HEK293 (cell line): ENCODE measurements at regions not wholly inside any gene's neighbourhood (a gene's known extent, or its start where the extent isn't known, plus 50 kb on each side); places are given as distances from the start of the nearest gene placed in this dataset.

Experiments
- CTCF ChIA-PET: fragments of 350-600 bp; formaldehyde crosslinking; extraction: SDS; loops from one replicate; lab custom pipeline; 2021; ENCODE audit warnings: antibody characterized with exemption; lab: Yijun Ruan, JAX
- POLR2A ChIA-PET: fragments of 300-600 bp; formaldehyde crosslinking; extraction: SDS; loops from one replicate; lab custom pipeline; 2020; ENCODE audit warnings: antibody characterized with exemption, inconsistent platforms; lab: Yijun Ruan, JAX
- H3K27ac ChIP-seq: fragments of 200-500 bp; sonication (Bioruptor generic); 2 replicates; pipeline ENCODE4 v1.5.1; 2014; ENCODE audit warnings: low read depth, low read length, control low read depth, inconsistent platforms; ENCODE audit errors: extremely low read depth
- H3K36me3 ChIP-seq, 2 experiments: fragments of 200-500 bp in 1 of 2; sonication (Bioruptor generic) in 1 of 2; 1 replicate in 1 of 2; 2 replicates in 1 of 2; pipeline ENCODE4 v1.5.1; 2014 to 2017; ENCODE audit warnings: inconsistent platforms in 2 of 2, low read length in 2 of 2; ENCODE audit not compliant: control insufficient read depth in 2 of 2, insufficient read depth in 1 of 2
- H3K4me1 ChIP-seq: fragments of 200-500 bp; sonication (Bioruptor generic); 2 replicates; pipeline ENCODE4 v1.5.1; 2014; ENCODE audit warnings: mild to moderate bottlenecking, low read length, inconsistent platforms; ENCODE audit not compliant: control insufficient read depth, insufficient read depth
- H3K4me3 ChIP-seq: 2 replicates; pipeline ENCODE4 v1.5.1; 2011; ENCODE audit warnings: low read depth, mild to moderate bottlenecking, control low read depth, low read length, moderate library complexity
- H3K9me3 ChIP-seq: fragments of 200-500 bp; sonication (Bioruptor generic); 2 replicates; pipeline ENCODE4 v1.5.1; 2014; ENCODE audit warnings: low read depth, low read length, inconsistent platforms; ENCODE audit not compliant: control insufficient read depth, insufficient read depth
- GLIS2 ChIP-seq: fragments of 450-650 bp; formaldehyde crosslinking; IDR thresholded peaks from 2 replicates; pipeline ENCODE4 v1.5.1; 2016; ENCODE audit warnings: missing biosample characterization, missing genetic modification characterization
- HOXC10 ChIP-seq: sonication (generic); formaldehyde crosslinking; IDR thresholded peaks from 2 replicates; pipeline ENCODE4 v1.8.1; 2023; ENCODE audit warnings: mild to moderate bottlenecking, missing genetic modification reagents
- KLF8 ChIP-seq: fragments of 450-650 bp; formaldehyde crosslinking; IDR thresholded peaks from 2 replicates; pipeline ENCODE4 v1.5.1; 2016; ENCODE audit warnings: missing biosample characterization, missing genetic modification characterization
- MZF1 ChIP-seq: fragments of 450-650 bp; formaldehyde crosslinking; IDR thresholded peaks from 2 replicates; pipeline ENCODE4 v1.5.1; 2017; ENCODE audit warnings: missing biosample characterization, missing genetic modification characterization, borderline replicate concordance
- RBAK ChIP-seq: fragments of 450-650 bp; formaldehyde crosslinking; IDR thresholded peaks from 2 replicates; pipeline ENCODE4 v1.5.1; 2016; ENCODE audit warnings: missing biosample characterization, missing genetic modification characterization
- SP2 ChIP-seq: fragments of 450-650 bp; formaldehyde crosslinking; IDR thresholded peaks from 2 replicates; pipeline ENCODE4 v1.5.1; 2016; ENCODE audit warnings: missing biosample characterization, missing genetic modification characterization
- SP7 ChIP-seq: fragments of 450-650 bp; formaldehyde crosslinking; IDR thresholded peaks from 2 replicates; pipeline ENCODE4 v1.5.1; 2016; ENCODE audit warnings: missing biosample characterization, missing genetic modification characterization
- YY1 ChIP-seq: fragments of 450-650 bp; formaldehyde crosslinking; IDR thresholded peaks from 2 replicates; pipeline ENCODE4 v1.5.1; 2018; ENCODE audit warnings: missing biosample characterization, missing genetic modification characterization
- YY2 ChIP-seq: fragments of 450-650 bp; formaldehyde crosslinking; IDR thresholded peaks from 2 replicates; pipeline ENCODE4 v1.5.1; 2016; ENCODE audit warnings: missing biosample characterization, missing genetic modification characterization
- ZIC2 ChIP-seq: fragments of 450-650 bp; formaldehyde crosslinking; IDR thresholded peaks from 2 replicates; pipeline ENCODE4 v1.5.1; 2016; ENCODE audit warnings: missing biosample characterization, missing genetic modification characterization
- ZNF114 ChIP-seq: fragments of 450-650 bp; formaldehyde crosslinking; IDR thresholded peaks from 2 replicates; pipeline ENCODE4 v1.5.0; 2017; ENCODE audit warnings: missing biosample characterization, missing genetic modification characterization
- ZNF174 ChIP-seq: fragments of 450-650 bp; formaldehyde crosslinking; IDR thresholded peaks from 2 replicates; pipeline ENCODE4 v1.5.0; 2017; ENCODE audit warnings: missing biosample characterization, mild to moderate bottlenecking, missing genetic modification characterization
- ZNF211 ChIP-seq: fragments of 450-650 bp; formaldehyde crosslinking; IDR thresholded peaks from 2 replicates; pipeline ENCODE4 v1.5.1; 2016; ENCODE audit warnings: low read depth, missing biosample characterization, missing genetic modification characterization
- ZNF221 ChIP-seq: fragments of 450-650 bp; formaldehyde crosslinking; IDR thresholded peaks from 2 replicates; pipeline ENCODE4 v1.5.1; 2017; ENCODE audit warnings: missing biosample characterization, missing genetic modification characterization, borderline replicate concordance
- ZNF341 ChIP-seq: fragments of 450-650 bp; formaldehyde crosslinking; IDR thresholded peaks from 2 replicates; pipeline ENCODE4; 2016; ENCODE audit warnings: low read depth, missing biosample characterization, missing genetic modification characterization
- ZNF433 ChIP-seq: fragments of 450-650 bp; formaldehyde crosslinking; IDR thresholded peaks from 2 replicates; pipeline ENCODE4 v1.5.1; 2016; ENCODE audit warnings: missing biosample characterization, missing genetic modification characterization, low read depth
- ZNF48 ChIP-seq: fragments of 450-650 bp; formaldehyde crosslinking; IDR thresholded peaks from 2 replicates; pipeline ENCODE4 v1.5.1; 2016; ENCODE audit warnings: missing biosample characterization, missing genetic modification characterization
- ZNF514 ChIP-seq: fragments of 450-650 bp; formaldehyde crosslinking; IDR thresholded peaks from 2 replicates; pipeline ENCODE4 v1.5.1; 2016; ENCODE audit warnings: missing biosample characterization, missing genetic modification characterization
- ZNF561 ChIP-seq: fragments of 450-650 bp; IDR thresholded peaks from 2 replicates; pipeline ENCODE4 v1.5.1; 2018; ENCODE audit warnings: missing biosample characterization, missing genetic modification characterization, borderline replicate concordance
- ZNF600 ChIP-seq: fragments of 450-650 bp; formaldehyde crosslinking; IDR thresholded peaks from 2 replicates; pipeline ENCODE4 v1.5.1; 2016; ENCODE audit warnings: missing biosample characterization, missing genetic modification characterization
- ZNF610 ChIP-seq: fragments of 450-650 bp; formaldehyde crosslinking; IDR thresholded peaks from 2 replicates; pipeline ENCODE4 v1.5.1; 2016; ENCODE audit warnings: missing biosample characterization, missing genetic modification characterization, borderline replicate concordance
- ZNF670 ChIP-seq: fragments of 450-650 bp; formaldehyde crosslinking; IDR thresholded peaks from 2 replicates; pipeline ENCODE4 v1.5.1; 2016; ENCODE audit warnings: missing biosample characterization, missing genetic modification characterization, low read depth
- ZNF704 ChIP-seq: fragments of 450-650 bp; formaldehyde crosslinking; IDR thresholded peaks from 2 replicates; pipeline ENCODE4 v1.5.1; 2016; ENCODE audit warnings: missing biosample characterization, missing genetic modification characterization
- ZNF785 ChIP-seq: fragments of 450-650 bp; formaldehyde crosslinking; IDR thresholded peaks from 2 replicates; pipeline ENCODE4 v1.5.1; 2016; ENCODE audit warnings: missing biosample characterization, missing genetic modification characterization
- TF ChIP-seq, protein P1 (sequence below): sonication (generic); formaldehyde crosslinking; IDR thresholded peaks from 2 replicates; pipeline ENCODE4 v1.8.1; 2022; ENCODE audit warnings: mild to moderate bottlenecking, moderate library complexity, missing genetic modification reagents

- ChIA-PET CTCF (interaction anchor here (0.6 kb wide), 1 partner anchor 36 kb away, joined by 3 read pairs; no protein-coding TSS in a partner anchor), POLR2A (interaction anchor here (0.6 kb wide), 1 partner anchor 1799 kb away, joined by 4 read pairs; no protein-coding TSS in a partner anchor)
Observed at GRCh38 chr7:12882710-12883109, 195.3 kb downstream of the ARL4A start.

DNA sequence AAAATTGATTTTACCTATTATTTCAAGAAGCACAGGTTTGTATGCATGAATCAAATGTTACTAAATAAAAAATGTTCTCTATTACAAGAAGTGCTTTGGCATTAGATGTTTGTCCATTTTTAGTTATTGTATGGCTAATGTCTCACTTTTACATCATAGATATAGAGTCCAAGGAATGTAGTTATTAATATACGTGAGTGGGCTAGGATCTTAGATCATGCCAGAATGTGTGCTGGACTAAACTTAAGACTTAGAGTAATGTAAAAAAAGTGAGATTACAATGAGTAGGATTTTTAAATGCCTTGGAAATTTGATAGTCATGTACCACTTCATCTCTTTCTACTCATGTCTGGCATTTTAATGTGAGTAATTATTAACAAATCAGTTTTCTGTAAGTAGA lies 196.6 kb downstream of the ARL4A start:
- ChIA-PET POLR2A (no interaction called here), CTCF (no interaction called here)
- no peak overlapping the region for H3K4me3 ChIP-seq
- no peaks in the 10 kb centered on the region for H3K36me3 ChIP-seq
- H3K9me3 ChIP-seq = no peaks in the 10 kb centered on the region
- H3K4me1 ChIP-seq = no peaks in the 10 kb centered on the region
- no peak overlapping the region for H3K27ac ChIP-seq
- no peak for TF ChIP-seq MZF1 (tag by site-specific recombination)
- no peak for TF ChIP-seq ZNF174
- no peak for TF ChIP-seq ZNF114 (tag by site-specific recombination)
- TF ChIP-seq ZNF785 (tag by site-specific recombination) = no peak
- no peak for TF ChIP-seq ZNF704
- TF ChIP-seq ZNF48 (tag by site-specific recombination) = no peak
- TF ChIP-seq SP7 = no peak

More at GRCh38 chr7:12882710-12883109, 195.3 kb downstream of the ARL4A start:
- H3K27ac ChIP-seq = no peak overlapping the region
- TF ChIP-seq HOXC10 (CRISPR knock-in tag) (no peak), YY1 (tag by site-specific recombination) (no peak), SP2 (no peak), ZNF561 (tag by site-specific recombination) (no peak), ZNF221 (tag by site-specific recombination) (no peak), ZNF341 (no peak), ZNF610 (no peak), YY2 (no peak), ZNF211 (tag by site-specific recombination) (no peak), ZNF600 (tag by site-specific recombination) (no peak), ZIC2 (no peak), ZNF670 (tag by site-specific recombination) (no peak), ZNF514 (tag by site-specific recombination) (no peak), ZNF433 (tag by site-specific recombination) (no peak), KLF8 (tag by site-specific recombination) (no peak), RBAK (tag by site-specific recombination) (no peak), GLIS2 (no peak)
- TF ChIP-seq, protein P1, sequence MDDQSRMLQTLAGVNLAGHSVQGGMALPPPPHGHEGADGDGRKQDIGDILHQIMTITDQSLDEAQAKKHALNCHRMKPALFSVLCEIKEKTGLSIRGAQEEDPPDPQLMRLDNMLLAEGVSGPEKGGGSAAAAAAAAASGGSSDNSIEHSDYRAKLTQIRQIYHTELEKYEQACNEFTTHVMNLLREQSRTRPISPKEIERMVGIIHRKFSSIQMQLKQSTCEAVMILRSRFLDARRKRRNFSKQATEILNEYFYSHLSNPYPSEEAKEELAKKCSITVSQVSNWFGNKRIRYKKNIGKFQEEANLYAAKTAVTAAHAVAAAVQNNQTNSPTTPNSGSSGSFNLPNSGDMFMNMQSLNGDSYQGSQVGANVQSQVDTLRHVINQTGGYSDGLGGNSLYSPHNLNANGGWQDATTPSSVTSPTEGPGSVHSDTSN (CRISPR knock-in tag) = no peak
- H3K9me3 ChIP-seq = no peaks in the 10 kb centered on the region
- H3K36me3 ChIP-seq = no peaks in the 10 kb centered on the region
- H3K4me1 ChIP-seq = no peaks in the 10 kb centered on the region
- no peak overlapping the region for H3K4me3 ChIP-seq
